ENCODE measurements at regions not wholly inside any gene's neighbourhood (a gene's known extent, or its start where the extent isn't known, plus 50 kb on each side); places are given as distances from the start of the nearest gene placed in this dataset.

GRCh38 chr13:29953542-29953941, 103.1 kb upstream of the UBL3 start:
- DNase-seq, result no peak

- no peak for DNase-seq
These were observed 101.8 kb upstream of the UBL3 start for GRCh38 chr13:29952245-29952644.

- DNase-seq, result no peak
These were observed 98.4 kb upstream of the UBL3 start for GRCh38 chr13:29948791-29949190.

- DNase-seq, result peak; percentile 7
These were observed 97.8 kb upstream of the UBL3 start for GRCh38 chr13:29948244-29948643.

- DNase-seq, result no peak
These were observed 97.4 kb upstream of the UBL3 start for GRCh38 chr13:29947839-29948238.

- no peak for DNase-seq
These were observed 95.7 kb upstream of the UBL3 start for GRCh38 chr13:29946093-29946492.

GRCh38 chr13:29943686-29944085, 93.3 kb upstream of the UBL3 start:
- no peak for DNase-seq

GRCh38 chr13:29943273-29943672, 92.9 kb upstream of the UBL3 start:
- DNase-seq, result no peak

- DNase-seq, result no peak
These were observed 90.3 kb upstream of the UBL3 start for GRCh38 chr13:29940715-29941114.

- DNase-seq, result no peak
These were observed 88.7 kb upstream of the UBL3 start for GRCh38 chr13:29939158-29939557.

- no peak for DNase-seq
These were observed 87.4 kb upstream of the UBL3 start for GRCh38 chr13:29937841-29938240.

GRCh38 chr13:29937379-29937778, 87.0 kb upstream of the UBL3 start:
- DNase-seq, result no peak

GRCh38 chr13:29936956-29937355, 86.5 kb upstream of the UBL3 start:
- no peak for DNase-seq

GRCh38 chr13:29936051-29936813, 85.8 kb upstream of the UBL3 start:
- DNase-seq, result no peak

- no peak for DNase-seq
These were observed 85.0 kb upstream of the UBL3 start for GRCh38 chr13:29935309-29935981.

- no peak for DNase-seq
These were observed 84.3 kb upstream of the UBL3 start for GRCh38 chr13:29934531-29935308.

- no peak for DNase-seq
These were observed 83.0 kb upstream of the UBL3 start for GRCh38 chr13:29933401-29933800.

- DNase-seq, result no peak
These were observed 81.3 kb upstream of the UBL3 start for GRCh38 chr13:29931696-29932095.

- no peak for DNase-seq
These were observed 78.8 kb upstream of the UBL3 start for GRCh38 chr13:29929062-29929847.

- no peak for DNase-seq
These were observed 75.7 kb upstream of the UBL3 start for GRCh38 chr13:29926098-29926476.

- DNase-seq, result peak; percentile 89
These were observed 75.2 kb upstream of the UBL3 start for GRCh38 chr13:29925457-29926097.
